ENCODE measurements at regions not wholly inside any gene's neighbourhood (a gene's known extent, or its start where the extent isn't known, plus 50 kb on each side); places are given as distances from the start of the nearest gene placed in this dataset.

DNA sequence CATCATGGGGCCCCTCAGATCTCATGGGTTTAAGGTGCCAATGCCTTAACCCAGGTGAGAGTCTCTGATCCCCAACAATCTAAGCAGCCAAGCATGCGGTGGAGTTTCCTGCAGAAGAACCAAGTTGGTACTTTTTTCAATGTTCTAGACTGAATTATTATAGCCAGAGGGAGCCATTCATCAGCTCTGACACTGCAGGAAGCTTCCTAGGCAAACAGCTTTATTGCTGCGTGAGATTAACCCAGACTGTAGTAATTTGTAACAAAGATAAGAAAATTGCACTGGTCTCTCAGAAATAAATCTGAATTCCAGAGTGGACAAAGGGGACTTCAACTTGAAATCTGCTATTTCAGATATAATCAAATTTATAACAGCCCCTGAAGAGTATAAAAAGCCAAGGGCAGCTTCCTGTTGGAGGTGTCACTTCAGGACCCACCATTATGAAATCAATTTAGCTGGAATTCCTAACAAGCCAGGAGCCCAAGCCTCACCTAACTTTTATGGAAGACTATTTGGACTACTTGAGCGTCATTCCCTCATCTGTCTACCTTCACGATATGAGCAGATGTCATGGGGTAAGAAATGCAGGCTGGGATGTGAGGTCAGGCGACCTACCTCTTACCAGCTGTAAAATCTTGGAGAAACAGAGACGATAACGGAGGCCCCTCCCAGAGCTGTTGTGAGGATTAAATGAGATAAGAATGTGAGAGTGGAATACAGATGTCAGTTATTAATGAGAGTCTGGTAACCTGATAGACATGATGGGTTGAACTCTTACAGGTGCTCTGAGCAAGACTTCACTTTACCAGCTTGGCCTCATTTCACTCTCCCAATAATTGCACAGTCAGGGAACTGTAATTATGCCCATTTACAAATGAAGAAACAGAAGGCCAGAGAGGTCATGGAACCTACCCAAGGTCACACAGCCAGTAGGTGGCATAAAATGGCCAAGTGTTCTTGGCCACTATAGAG lies 135.1 kb downstream of the RRAGC start:
- no peak overlapping the region for H3K27ac ChIP-seq (ENCODE audit: low read depth, low read length)

DNA sequence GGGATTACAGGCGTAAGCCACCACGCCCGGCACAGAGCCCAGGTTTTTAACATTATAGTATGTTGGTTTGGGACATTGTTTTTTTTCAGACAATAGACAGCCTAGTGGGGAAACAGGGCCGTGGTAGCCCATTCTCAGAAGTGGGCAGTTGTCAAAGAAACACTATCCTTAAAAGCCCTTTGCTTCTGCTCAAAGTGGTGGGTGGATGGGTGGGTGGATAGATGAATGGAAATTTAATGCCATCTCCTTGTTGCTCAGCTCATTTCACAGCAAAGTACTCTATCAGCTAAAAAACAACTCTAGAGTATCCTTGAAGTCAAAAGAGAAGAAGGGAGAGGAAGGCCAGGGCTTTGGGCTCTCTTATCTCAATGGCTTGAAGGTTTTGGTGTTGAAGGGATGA lies 137.8 kb downstream of the RRAGC start:
- Histone ChIP-seq H3K79me2 (ENCODE audit: control insufficient read depth, low read length) (no peaks in the 10 kb centered on the region), H4K20me1 (ENCODE audit: control insufficient read depth, insufficient read depth, low read depth, low read length) (no peaks in the 10 kb centered on the region), H3K4me3 (ENCODE audit: low read length) (no peak overlapping the region), H3F3A (ENCODE audit: control insufficient read depth, insufficient read depth) (no peaks in the 10 kb centered on the region), H3K27me3 (ENCODE audit: control insufficient read depth, low read length) (peaks cover 8% of the 10 kb centered on the region; the same call in 1 of the 2 replicates), H3K36me3 (ENCODE audit: control insufficient read depth, low read length) (no peaks in the 10 kb centered on the region), H3K9me3 (ENCODE audit: control insufficient read depth, insufficient read depth, low read length) (no peaks in the 10 kb centered on the region), H3K4me2 (ENCODE audit: low read length) (no peak overlapping the region), H3K27ac (ENCODE audit: low read depth, low read length) (no peak overlapping the region), H3K9me2 (replicated peaks; ENCODE audit: control insufficient read depth, low read length) (no peaks in the 10 kb centered on the region), H3K4me1 (ENCODE audit: control insufficient read depth, low read length) (no peaks in the 10 kb centered on the region)
- TF ChIP-seq, protein P1, sequence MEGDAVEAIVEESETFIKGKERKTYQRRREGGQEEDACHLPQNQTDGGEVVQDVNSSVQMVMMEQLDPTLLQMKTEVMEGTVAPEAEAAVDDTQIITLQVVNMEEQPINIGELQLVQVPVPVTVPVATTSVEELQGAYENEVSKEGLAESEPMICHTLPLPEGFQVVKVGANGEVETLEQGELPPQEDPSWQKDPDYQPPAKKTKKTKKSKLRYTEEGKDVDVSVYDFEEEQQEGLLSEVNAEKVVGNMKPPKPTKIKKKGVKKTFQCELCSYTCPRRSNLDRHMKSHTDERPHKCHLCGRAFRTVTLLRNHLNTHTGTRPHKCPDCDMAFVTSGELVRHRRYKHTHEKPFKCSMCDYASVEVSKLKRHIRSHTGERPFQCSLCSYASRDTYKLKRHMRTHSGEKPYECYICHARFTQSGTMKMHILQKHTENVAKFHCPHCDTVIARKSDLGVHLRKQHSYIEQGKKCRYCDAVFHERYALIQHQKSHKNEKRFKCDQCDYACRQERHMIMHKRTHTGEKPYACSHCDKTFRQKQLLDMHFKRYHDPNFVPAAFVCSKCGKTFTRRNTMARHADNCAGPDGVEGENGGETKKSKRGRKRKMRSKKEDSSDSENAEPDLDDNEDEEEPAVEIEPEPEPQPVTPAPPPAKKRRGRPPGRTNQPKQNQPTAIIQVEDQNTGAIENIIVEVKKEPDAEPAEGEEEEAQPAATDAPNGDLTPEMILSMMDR (IDR thresholded peaks at IDR 0.05; ENCODE audit: low read depth, low read length, poor library complexity, severe bottlenecking), result no peak
- no peak for TF ChIP-seq EZH2phosphoT487 (IDR thresholded peaks at IDR 0.05; ENCODE audit: borderline replicate concordance, low read length)

More for the DNA sequence above, 135.1 kb downstream of the RRAGC start:
- Histone ChIP-seq H3K9me3 (ENCODE audit: control insufficient read depth, insufficient read depth, low read length) (no peaks in the 10 kb centered on the region), H3K36me3 (ENCODE audit: control insufficient read depth, low read length) (no peaks in the 10 kb centered on the region), H3K79me2 (ENCODE audit: control insufficient read depth, low read length) (no peaks in the 10 kb centered on the region), H3K27me3 (ENCODE audit: control insufficient read depth, low read length) (peaks cover 27% of the 10 kb centered on the region), H3F3A (ENCODE audit: control insufficient read depth, insufficient read depth) (no peaks in the 10 kb centered on the region), H3K4me2 (ENCODE audit: low read length) (no peak overlapping the region), H3K9me2 (replicated peaks; ENCODE audit: control insufficient read depth, low read length) (no peaks in the 10 kb centered on the region), H3K4me3 (ENCODE audit: low read length) (no peak overlapping the region), H4K20me1 (ENCODE audit: control insufficient read depth, insufficient read depth, low read depth, low read length) (no peaks in the 10 kb centered on the region), H3K4me1 (ENCODE audit: control insufficient read depth, low read length) (no peaks in the 10 kb centered on the region)
- TF ChIP-seq EZH2phosphoT487 (IDR thresholded peaks at IDR 0.05; ENCODE audit: borderline replicate concordance, low read length), result no peak
- TF ChIP-seq, protein P1 (IDR thresholded peaks at IDR 0.05; ENCODE audit: low read depth, low read length, poor library complexity, severe bottlenecking), result no peak

DNA sequence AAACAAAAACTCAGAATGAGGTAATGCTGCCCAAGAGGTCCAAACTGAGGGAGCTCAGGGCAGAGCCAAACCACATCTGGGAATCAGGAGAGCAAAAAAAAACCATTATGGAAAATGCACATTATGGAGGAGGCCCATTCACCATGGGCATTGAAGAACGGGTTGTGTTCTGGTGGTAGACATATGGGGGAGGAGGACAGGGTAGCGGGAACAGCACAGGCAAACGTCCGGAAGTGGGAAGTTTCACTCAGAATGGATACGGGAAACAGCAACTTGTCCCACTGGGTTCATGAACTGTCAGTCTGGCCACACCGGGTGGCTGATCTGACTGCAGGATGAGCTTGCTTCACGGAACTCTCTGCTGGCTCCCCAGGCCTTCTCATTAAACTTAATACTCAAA lies 139.7 kb downstream of the RRAGC start:
- Histone ChIP-seq H3K4me1 (ENCODE audit: control insufficient read depth, low read length) (no peaks in the 10 kb centered on the region), H3K27ac (ENCODE audit: low read depth, low read length) (no peak overlapping the region), H3K4me3 (ENCODE audit: low read length) (no peak overlapping the region), H4K20me1 (ENCODE audit: control insufficient read depth, insufficient read depth, low read depth, low read length) (no peaks in the 10 kb centered on the region), H3K27me3 (ENCODE audit: control insufficient read depth, low read length) (no peaks in the 10 kb centered on the region), H3K9me3 (ENCODE audit: control insufficient read depth, insufficient read depth, low read length) (no peaks in the 10 kb centered on the region), H3F3A (ENCODE audit: control insufficient read depth, insufficient read depth) (no peaks in the 10 kb centered on the region), H3K4me2 (ENCODE audit: low read length) (no peak overlapping the region), H3K79me2 (ENCODE audit: control insufficient read depth, low read length) (no peaks in the 10 kb centered on the region), H3K9me2 (replicated peaks; ENCODE audit: control insufficient read depth, low read length) (no peaks in the 10 kb centered on the region), H3K36me3 (ENCODE audit: control insufficient read depth, low read length) (no peaks in the 10 kb centered on the region)
- TF ChIP-seq, protein P1 (IDR thresholded peaks at IDR 0.05; ENCODE audit: low read depth, low read length, poor library complexity, severe bottlenecking), result no peak
- TF ChIP-seq EZH2phosphoT487 (IDR thresholded peaks at IDR 0.05; ENCODE audit: borderline replicate concordance, low read length), result no peak

Data from DOHH2 (cell line).